ENCODE measurements at regions not wholly inside any gene's neighbourhood (a gene's known extent, or its start where the extent isn't known, plus 50 kb on each side); places are given as distances from the start of the nearest gene placed in this dataset.

DNA sequence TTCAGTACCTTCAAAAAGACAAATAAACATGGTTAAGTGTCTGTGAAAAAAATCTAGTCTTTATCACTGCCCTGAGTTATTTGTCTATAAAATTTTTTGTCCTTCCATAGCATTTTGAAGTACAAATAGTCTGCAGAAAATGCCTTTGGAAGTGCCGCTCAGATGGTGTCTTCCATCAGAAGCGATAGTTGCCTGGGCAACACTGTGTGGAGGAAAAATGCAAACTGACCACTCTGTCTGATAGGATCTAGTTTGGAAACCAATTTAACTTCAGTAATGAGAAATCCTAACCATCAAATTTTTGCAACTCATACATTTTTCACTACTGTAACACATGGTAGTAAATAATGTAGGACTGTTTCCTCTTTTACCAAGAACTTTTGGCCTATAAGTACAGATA lies 449.9 kb downstream of the PRELID2 start:
- TF ChIP-seq, protein P1, sequence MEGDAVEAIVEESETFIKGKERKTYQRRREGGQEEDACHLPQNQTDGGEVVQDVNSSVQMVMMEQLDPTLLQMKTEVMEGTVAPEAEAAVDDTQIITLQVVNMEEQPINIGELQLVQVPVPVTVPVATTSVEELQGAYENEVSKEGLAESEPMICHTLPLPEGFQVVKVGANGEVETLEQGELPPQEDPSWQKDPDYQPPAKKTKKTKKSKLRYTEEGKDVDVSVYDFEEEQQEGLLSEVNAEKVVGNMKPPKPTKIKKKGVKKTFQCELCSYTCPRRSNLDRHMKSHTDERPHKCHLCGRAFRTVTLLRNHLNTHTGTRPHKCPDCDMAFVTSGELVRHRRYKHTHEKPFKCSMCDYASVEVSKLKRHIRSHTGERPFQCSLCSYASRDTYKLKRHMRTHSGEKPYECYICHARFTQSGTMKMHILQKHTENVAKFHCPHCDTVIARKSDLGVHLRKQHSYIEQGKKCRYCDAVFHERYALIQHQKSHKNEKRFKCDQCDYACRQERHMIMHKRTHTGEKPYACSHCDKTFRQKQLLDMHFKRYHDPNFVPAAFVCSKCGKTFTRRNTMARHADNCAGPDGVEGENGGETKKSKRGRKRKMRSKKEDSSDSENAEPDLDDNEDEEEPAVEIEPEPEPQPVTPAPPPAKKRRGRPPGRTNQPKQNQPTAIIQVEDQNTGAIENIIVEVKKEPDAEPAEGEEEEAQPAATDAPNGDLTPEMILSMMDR (IDR thresholded peaks at IDR 0.05; ENCODE audit: insufficient read depth, low read depth, low read length): no peak
- TF ChIP-seq EZH2 (IDR thresholded peaks at IDR 0.05; ENCODE audit: insufficient read depth, low read length): no peak

Measured in astrocyte (in vitro differentiated cells and primary cell).